ENCODE measurements at regions not wholly inside any gene's neighbourhood (a gene's known extent, or its start where the extent isn't known, plus 50 kb on each side); places are given as distances from the start of the nearest gene placed in this dataset.
"Not testable (repeated sequence)": the region's sequence is repeated elsewhere in the genome, so short reads cannot be mapped to it uniquely, and the experiment has no call there.

- H3K36me3 ChIP-seq (ENCODE audit: control insufficient read depth in 1 of 2, insufficient read depth in 2 of 2, low read length in 2 of 2), result no peaks in the 10 kb centered on the region
- no peaks in the 10 kb centered on the region for H3K9me3 ChIP-seq (ENCODE audit: control insufficient read depth in 1 of 2, low read length in 2 of 2)
- H3K27ac ChIP-seq (ENCODE audit: low read length), result no peak overlapping the region
- H3K4me3 ChIP-seq (ENCODE audit: low read depth in 1 of 2, low read length in 2 of 2), result no peak overlapping the region
- H3K4me1 ChIP-seq (ENCODE audit: control insufficient read depth in 1 of 2, insufficient read depth in 2 of 2, low read length in 2 of 2), result no peaks in the 10 kb centered on the region
- no peaks in the 10 kb centered on the region for H3K27me3 ChIP-seq (ENCODE audit: low read depth, low read length)
These were observed 2044.9 kb upstream of the CDH6 start for GRCh38 chr5:29148581-29148980.

DNA sequence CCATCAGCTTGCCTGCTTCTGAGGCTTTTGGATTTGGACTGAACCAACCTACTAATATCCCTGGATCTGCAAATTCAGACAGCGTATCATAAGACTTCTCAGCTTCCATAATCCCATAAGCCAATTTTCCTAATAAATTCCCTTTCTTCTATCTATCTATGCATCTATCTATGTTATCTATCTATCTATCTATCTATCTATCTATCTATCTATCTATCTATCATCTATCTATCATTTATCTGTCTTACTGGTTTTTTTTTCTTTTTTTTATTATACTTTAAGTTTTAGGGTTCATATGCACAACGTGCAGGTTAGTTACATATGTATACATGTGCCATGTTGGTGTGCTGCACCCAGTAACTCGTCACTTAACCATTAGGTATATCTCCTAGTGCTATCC, 2045.4 kb upstream of the CDH6 start:
- Histone ChIP-seq H3K4me3 (ENCODE audit: low read depth in 1 of 2, low read length in 2 of 2) (no peak overlapping the region), H3K9me3 (ENCODE audit: control insufficient read depth in 1 of 2, low read length in 2 of 2) (no peaks in the 10 kb centered on the region), H3K27ac (ENCODE audit: low read length) (no peak overlapping the region), H3K27me3 (ENCODE audit: low read depth, low read length) (no peaks in the 10 kb centered on the region), H3K4me1 (ENCODE audit: control insufficient read depth in 1 of 2, insufficient read depth in 2 of 2, low read length in 2 of 2) (no peaks in the 10 kb centered on the region), H3K36me3 (ENCODE audit: control insufficient read depth in 1 of 2, insufficient read depth in 2 of 2, low read length in 2 of 2) (no peaks in the 10 kb centered on the region)

GRCh38 chr5:29143266-29143665, 2050.2 kb upstream of the CDH6 start:
- H3K27me3 ChIP-seq (ENCODE audit: low read depth, low read length), result no peaks in the 10 kb centered on the region
- no peaks in the 10 kb centered on the region for H3K9me3 ChIP-seq (ENCODE audit: control insufficient read depth in 1 of 2, low read length in 2 of 2)
- H3K27ac ChIP-seq (ENCODE audit: low read length), result no peak overlapping the region
- H3K36me3 ChIP-seq (ENCODE audit: control insufficient read depth in 1 of 2, insufficient read depth in 2 of 2, low read length in 2 of 2), result no peaks in the 10 kb centered on the region
- H3K4me1 ChIP-seq (ENCODE audit: control insufficient read depth in 1 of 2, insufficient read depth in 2 of 2, low read length in 2 of 2), result no peaks in the 10 kb centered on the region
- H3K4me3 ChIP-seq (ENCODE audit: low read depth in 1 of 2, low read length in 2 of 2), result no peak overlapping the region

GRCh38 chr5:29134418-29134817, 2059.1 kb upstream of the CDH6 start:
- H3K9me3 ChIP-seq (ENCODE audit: control insufficient read depth in 1 of 2, low read length in 2 of 2), result peaks cover 3 to 5% of the 10 kb centered on the region in 2 donors
- no peak overlapping the region for H3K27ac ChIP-seq (ENCODE audit: low read length)
- no peak overlapping the region for H3K4me3 ChIP-seq (ENCODE audit: low read depth in 1 of 2, low read length in 2 of 2)
- no peaks in the 10 kb centered on the region for H3K36me3 ChIP-seq (ENCODE audit: control insufficient read depth in 1 of 2, insufficient read depth in 2 of 2, low read length in 2 of 2)
- no peaks in the 10 kb centered on the region for H3K4me1 ChIP-seq (ENCODE audit: control insufficient read depth in 1 of 2, insufficient read depth in 2 of 2, low read length in 2 of 2)
- no peaks in the 10 kb centered on the region for H3K27me3 ChIP-seq (ENCODE audit: low read depth, low read length)

DNA sequence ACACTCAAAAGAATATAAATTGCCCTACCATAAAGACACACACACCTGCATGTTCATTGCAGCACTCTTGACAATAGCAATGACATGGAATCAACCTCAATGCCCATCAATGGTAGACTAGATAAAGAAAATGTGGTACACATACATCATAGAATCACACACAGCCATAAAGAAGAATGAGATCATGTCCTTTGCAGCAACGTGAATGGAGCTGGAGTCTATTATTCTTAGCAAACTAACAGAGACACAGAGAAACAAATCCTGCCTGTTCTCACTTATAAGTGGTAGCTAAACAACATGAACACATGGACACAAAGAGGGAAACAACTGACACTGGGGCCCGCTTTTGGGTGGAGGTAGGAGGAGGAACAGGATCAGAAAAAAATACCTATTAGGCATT, 2062.2 kb upstream of the CDH6 start:
- Histone ChIP-seq H3K4me1 (ENCODE audit: control insufficient read depth in 1 of 2, insufficient read depth in 2 of 2, low read length in 2 of 2) (no peaks in the 10 kb centered on the region), H3K27ac (ENCODE audit: low read length) (no peak overlapping the region), H3K36me3 (ENCODE audit: control insufficient read depth in 1 of 2, insufficient read depth in 2 of 2, low read length in 2 of 2) (no peaks in the 10 kb centered on the region), H3K4me3 (ENCODE audit: low read depth in 1 of 2, low read length in 2 of 2) (no peak overlapping the region), H3K9me3 (ENCODE audit: control insufficient read depth in 1 of 2, low read length in 2 of 2) (peaks cover 3 to 5% of the 10 kb centered on the region in 2 donors), H3K27me3 (ENCODE audit: low read depth, low read length) (no peaks in the 10 kb centered on the region)

GRCh38 chr5:29130786-29131185, 2062.7 kb upstream of the CDH6 start:
- H3K9me3 ChIP-seq (ENCODE audit: control insufficient read depth in 1 of 2, low read length in 2 of 2), result peaks cover 3 to 5% of the 10 kb centered on the region in 2 donors
- no peaks in the 10 kb centered on the region for H3K4me1 ChIP-seq (ENCODE audit: control insufficient read depth in 1 of 2, insufficient read depth in 2 of 2, low read length in 2 of 2)
- H3K27ac ChIP-seq (ENCODE audit: low read length), result no peak overlapping the region
- no peak overlapping the region for H3K4me3 ChIP-seq (ENCODE audit: low read depth in 1 of 2, low read length in 2 of 2)
- no peaks in the 10 kb centered on the region for H3K36me3 ChIP-seq (ENCODE audit: control insufficient read depth in 1 of 2, insufficient read depth in 2 of 2, low read length in 2 of 2)
- H3K27me3 ChIP-seq (ENCODE audit: low read depth, low read length), result no peaks in the 10 kb centered on the region

DNA sequence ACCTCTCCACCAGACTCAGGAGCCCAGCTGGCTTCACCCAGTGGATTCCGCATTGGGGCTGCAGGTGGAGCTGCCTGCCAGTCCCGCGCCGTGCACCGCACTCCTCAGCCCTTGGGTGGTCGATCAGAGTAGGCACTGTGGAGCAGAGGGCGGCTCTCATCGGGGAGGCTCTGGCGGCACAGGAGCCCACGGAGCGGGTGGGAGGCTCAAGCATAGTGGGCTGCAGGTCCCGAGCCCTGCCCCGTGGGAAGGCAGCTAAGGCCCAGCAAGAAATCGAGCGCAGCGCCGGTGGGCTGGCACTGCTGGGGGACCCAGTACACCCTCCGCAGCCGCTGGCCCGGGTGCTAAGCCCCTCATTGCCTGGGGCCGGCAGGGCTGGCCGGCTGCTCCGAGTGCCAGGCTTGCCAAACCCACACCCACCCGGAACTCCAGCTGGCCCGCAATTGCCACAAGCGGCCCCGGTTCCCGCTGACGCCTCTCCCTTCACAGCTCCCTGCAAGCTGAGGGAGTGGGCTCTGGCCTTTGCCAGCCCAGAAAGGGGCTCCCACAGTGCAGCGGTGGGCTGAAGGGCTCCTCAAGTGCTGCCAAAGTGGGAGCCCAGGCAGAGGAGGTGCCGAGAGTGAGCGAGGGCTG, 2065.8 kb upstream of the CDH6 start:
- not testable (repeated sequence) for H3K4me3 ChIP-seq (ENCODE audit: low read depth in 1 of 2, low read length in 2 of 2); H3K4me1 ChIP-seq (ENCODE audit: control insufficient read depth in 1 of 2, insufficient read depth in 2 of 2, low read length in 2 of 2); H3K9me3 ChIP-seq (ENCODE audit: control insufficient read depth in 1 of 2, low read length in 2 of 2); H3K27me3 ChIP-seq (ENCODE audit: low read depth, low read length); H3K36me3 ChIP-seq (ENCODE audit: control insufficient read depth in 1 of 2, insufficient read depth in 2 of 2, low read length in 2 of 2); H3K27ac ChIP-seq (ENCODE audit: low read length)

GRCh38 chr5:29126462-29126861, 2067.0 kb upstream of the CDH6 start:
- H3K9me3 ChIP-seq (ENCODE audit: control insufficient read depth in 1 of 2, low read length in 2 of 2); H3K27me3 ChIP-seq (ENCODE audit: low read depth, low read length); H3K36me3 ChIP-seq (ENCODE audit: control insufficient read depth in 1 of 2, insufficient read depth in 2 of 2, low read length in 2 of 2); H3K4me1 ChIP-seq (ENCODE audit: control insufficient read depth in 1 of 2, insufficient read depth in 2 of 2, low read length in 2 of 2); H3K27ac ChIP-seq (ENCODE audit: low read length); H3K4me3 ChIP-seq (ENCODE audit: low read depth in 1 of 2, low read length in 2 of 2): not testable (repeated sequence)

DNA sequence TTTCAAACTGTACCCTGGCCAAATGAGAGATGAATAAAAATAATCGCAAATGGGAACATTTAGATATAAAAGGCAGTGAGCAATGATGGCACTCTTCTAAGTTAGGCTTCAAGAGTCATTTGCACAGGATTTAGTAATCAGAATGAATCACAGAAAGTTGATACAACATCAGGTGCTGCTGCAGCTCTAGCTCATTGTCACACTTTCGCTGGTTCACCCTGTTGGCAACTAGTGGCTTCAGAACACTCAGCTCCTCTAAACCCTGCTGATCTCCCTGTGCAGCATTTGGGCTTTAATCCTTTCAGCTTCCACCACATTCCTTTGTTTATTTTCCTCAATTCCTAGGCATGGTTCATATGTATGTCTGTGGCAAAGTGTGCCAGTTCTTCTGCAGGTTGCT, 2071.2 kb upstream of the CDH6 start:
- Histone ChIP-seq H3K27ac (ENCODE audit: low read length) (no peak overlapping the region), H3K9me3 (ENCODE audit: control insufficient read depth in 1 of 2, low read length in 2 of 2) (no peaks in the 10 kb centered on the region), H3K27me3 (ENCODE audit: low read depth, low read length) (no peaks in the 10 kb centered on the region), H3K4me1 (ENCODE audit: control insufficient read depth in 1 of 2, insufficient read depth in 2 of 2, low read length in 2 of 2) (no peaks in the 10 kb centered on the region), H3K4me3 (ENCODE audit: low read depth in 1 of 2, low read length in 2 of 2) (no peak overlapping the region), H3K36me3 (ENCODE audit: control insufficient read depth in 1 of 2, insufficient read depth in 2 of 2, low read length in 2 of 2) (no peaks in the 10 kb centered on the region)

DNA sequence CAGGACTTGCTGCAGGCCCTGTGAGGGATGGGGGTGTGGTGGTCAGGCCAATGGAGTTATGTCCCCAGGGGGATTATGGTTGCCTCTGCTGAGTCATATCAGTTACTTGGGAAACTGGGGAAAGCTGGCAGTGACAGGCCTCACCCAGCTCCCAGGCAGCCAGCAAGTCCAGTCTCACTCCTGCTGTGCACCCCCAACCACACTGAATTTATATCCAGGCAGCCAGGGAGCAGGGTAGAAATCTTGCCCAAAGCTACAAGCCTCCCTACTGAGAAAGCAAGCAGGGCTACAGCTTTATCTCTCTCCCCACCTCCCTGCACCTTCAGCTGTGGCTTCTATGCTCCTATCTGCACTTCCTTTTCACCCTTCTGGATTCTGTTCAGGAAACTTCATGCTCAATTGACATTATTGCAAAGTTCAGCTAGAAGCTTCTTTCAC, 2076.0 kb upstream of the CDH9 start:
- Histone ChIP-seq H3K9me3 (ENCODE audit: control insufficient read depth in 1 of 2, low read length in 2 of 2) (no peaks in the 10 kb centered on the region), H3K36me3 (ENCODE audit: control insufficient read depth in 1 of 2, insufficient read depth in 2 of 2, low read length in 2 of 2) (no peaks in the 10 kb centered on the region), H3K4me1 (ENCODE audit: control insufficient read depth in 1 of 2, insufficient read depth in 2 of 2, low read length in 2 of 2) (no peaks in the 10 kb centered on the region), H3K4me3 (ENCODE audit: low read depth in 1 of 2, low read length in 2 of 2) (no peak overlapping the region), H3K27ac (ENCODE audit: low read length) (no peak overlapping the region), H3K27me3 (ENCODE audit: low read depth, low read length) (no peaks in the 10 kb centered on the region)

GRCh38 chr5:29113516-29113915, 2075.1 kb upstream of the CDH9 start:
- H3K27me3 ChIP-seq (ENCODE audit: low read depth, low read length), result no peaks in the 10 kb centered on the region
- H3K4me3 ChIP-seq (ENCODE audit: low read depth in 1 of 2, low read length in 2 of 2), result no peak overlapping the region
- H3K27ac ChIP-seq (ENCODE audit: low read length), result no peak overlapping the region
- no peaks in the 10 kb centered on the region for H3K4me1 ChIP-seq (ENCODE audit: control insufficient read depth in 1 of 2, insufficient read depth in 2 of 2, low read length in 2 of 2)
- H3K9me3 ChIP-seq (ENCODE audit: control insufficient read depth in 1 of 2, low read length in 2 of 2), result no peaks in the 10 kb centered on the region
- H3K36me3 ChIP-seq (ENCODE audit: control insufficient read depth in 1 of 2, insufficient read depth in 2 of 2, low read length in 2 of 2), result no peaks in the 10 kb centered on the region

GRCh38 chr5:29099585-29099984, 2061.2 kb upstream of the CDH9 start:
- Histone ChIP-seq H3K4me3 (ENCODE audit: low read depth in 1 of 2, low read length in 2 of 2) (no peak overlapping the region), H3K27ac (ENCODE audit: low read length) (no peak overlapping the region), H3K36me3 (ENCODE audit: control insufficient read depth in 1 of 2, insufficient read depth in 2 of 2, low read length in 2 of 2) (no peaks in the 10 kb centered on the region), H3K9me3 (ENCODE audit: control insufficient read depth in 1 of 2, low read length in 2 of 2) (no peaks in the 10 kb centered on the region), H3K4me1 (ENCODE audit: control insufficient read depth in 1 of 2, insufficient read depth in 2 of 2, low read length in 2 of 2) (no peaks in the 10 kb centered on the region), H3K27me3 (ENCODE audit: low read depth, low read length) (no peaks in the 10 kb centered on the region)

Data from muscle layer of duodenum (tissue), 2 donors.